GM12864 (cell line): ENCODE measurements at regions not wholly inside any gene's neighbourhood (a gene's known extent, or its start where the extent isn't known, plus 50 kb on each side); places are given as distances from the start of the nearest gene placed in this dataset.

Experiments used
- DNase-seq: peaks from one replicate; pipeline ENCODE4 v3.0.0-alpha.2; 2011; ENCODE audit warnings: low read depth
- H3K4me3 ChIP-seq: 2 replicates; pipeline ENCODE4 v1.5.1; 2011; ENCODE audit warnings: mild to moderate bottlenecking, low read depth, low read length, control low read depth
- TF ChIP-seq, protein P1 (sequence below): IDR thresholded peaks from 2 replicates; pipeline ENCODE4 v1.5.1; 2011; ENCODE audit warnings: low read depth, mild to moderate bottlenecking, moderate library complexity, low read length, control low read depth, inconsistent platforms; ENCODE audit errors: missing control alignments

GRCh38 chr21:24969068-24969467 lies 638.2 kb downstream of the MRPL39 start:
- no peak for DNase-seq
- no peak overlapping the region for H3K4me3 ChIP-seq
- TF ChIP-seq, protein P1, sequence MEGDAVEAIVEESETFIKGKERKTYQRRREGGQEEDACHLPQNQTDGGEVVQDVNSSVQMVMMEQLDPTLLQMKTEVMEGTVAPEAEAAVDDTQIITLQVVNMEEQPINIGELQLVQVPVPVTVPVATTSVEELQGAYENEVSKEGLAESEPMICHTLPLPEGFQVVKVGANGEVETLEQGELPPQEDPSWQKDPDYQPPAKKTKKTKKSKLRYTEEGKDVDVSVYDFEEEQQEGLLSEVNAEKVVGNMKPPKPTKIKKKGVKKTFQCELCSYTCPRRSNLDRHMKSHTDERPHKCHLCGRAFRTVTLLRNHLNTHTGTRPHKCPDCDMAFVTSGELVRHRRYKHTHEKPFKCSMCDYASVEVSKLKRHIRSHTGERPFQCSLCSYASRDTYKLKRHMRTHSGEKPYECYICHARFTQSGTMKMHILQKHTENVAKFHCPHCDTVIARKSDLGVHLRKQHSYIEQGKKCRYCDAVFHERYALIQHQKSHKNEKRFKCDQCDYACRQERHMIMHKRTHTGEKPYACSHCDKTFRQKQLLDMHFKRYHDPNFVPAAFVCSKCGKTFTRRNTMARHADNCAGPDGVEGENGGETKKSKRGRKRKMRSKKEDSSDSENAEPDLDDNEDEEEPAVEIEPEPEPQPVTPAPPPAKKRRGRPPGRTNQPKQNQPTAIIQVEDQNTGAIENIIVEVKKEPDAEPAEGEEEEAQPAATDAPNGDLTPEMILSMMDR: no peak

DNA sequence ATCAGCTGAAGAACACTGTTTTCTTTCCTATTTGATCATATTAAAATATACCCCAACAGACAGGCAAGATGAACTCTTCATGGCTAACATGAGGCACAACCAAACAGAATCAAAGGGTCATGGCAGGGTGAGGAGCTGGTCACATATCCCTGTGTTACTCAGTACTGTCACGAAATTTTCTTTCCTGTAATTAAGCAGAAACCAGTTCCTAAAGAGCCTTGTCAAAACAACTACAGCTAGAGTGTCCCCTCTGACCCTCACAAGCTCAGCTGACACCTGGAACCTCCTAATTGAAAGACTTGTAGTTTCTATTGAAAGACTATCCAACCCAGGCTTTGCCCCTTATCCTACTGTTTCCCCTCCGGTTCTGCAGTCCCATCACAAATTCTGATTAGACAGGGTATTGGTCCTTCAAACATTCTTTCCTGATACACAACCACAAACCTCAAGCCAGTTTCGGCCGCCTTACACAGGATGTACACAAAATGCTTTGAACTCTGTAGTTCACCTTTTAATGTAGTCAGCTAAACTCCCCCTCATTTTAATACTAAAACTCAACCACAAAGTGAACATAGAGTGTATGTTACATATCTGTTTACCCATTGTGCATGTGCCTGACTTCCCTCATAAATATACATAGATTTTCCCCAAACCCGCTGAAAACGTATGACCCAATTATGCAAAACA lies 651.9 kb downstream of the MRPL39 start:
- no peak overlapping the region for H3K4me3 ChIP-seq
- peak; percentile 36 for DNase-seq
- TF ChIP-seq, protein P1: no peak

- H3K4me3 ChIP-seq: no peak overlapping the region
- TF ChIP-seq, protein P1: no peak
- DNase-seq: no peak
Observed at GRCh38 chr21:24948186-24948585, 659.1 kb downstream of the MRPL39 start.

- no peak for DNase-seq
- TF ChIP-seq, protein P1: no peak
- H3K4me3 ChIP-seq: no peak overlapping the region
Observed at GRCh38 chr21:24945910-24946309, 661.4 kb downstream of the MRPL39 start.

DNA sequence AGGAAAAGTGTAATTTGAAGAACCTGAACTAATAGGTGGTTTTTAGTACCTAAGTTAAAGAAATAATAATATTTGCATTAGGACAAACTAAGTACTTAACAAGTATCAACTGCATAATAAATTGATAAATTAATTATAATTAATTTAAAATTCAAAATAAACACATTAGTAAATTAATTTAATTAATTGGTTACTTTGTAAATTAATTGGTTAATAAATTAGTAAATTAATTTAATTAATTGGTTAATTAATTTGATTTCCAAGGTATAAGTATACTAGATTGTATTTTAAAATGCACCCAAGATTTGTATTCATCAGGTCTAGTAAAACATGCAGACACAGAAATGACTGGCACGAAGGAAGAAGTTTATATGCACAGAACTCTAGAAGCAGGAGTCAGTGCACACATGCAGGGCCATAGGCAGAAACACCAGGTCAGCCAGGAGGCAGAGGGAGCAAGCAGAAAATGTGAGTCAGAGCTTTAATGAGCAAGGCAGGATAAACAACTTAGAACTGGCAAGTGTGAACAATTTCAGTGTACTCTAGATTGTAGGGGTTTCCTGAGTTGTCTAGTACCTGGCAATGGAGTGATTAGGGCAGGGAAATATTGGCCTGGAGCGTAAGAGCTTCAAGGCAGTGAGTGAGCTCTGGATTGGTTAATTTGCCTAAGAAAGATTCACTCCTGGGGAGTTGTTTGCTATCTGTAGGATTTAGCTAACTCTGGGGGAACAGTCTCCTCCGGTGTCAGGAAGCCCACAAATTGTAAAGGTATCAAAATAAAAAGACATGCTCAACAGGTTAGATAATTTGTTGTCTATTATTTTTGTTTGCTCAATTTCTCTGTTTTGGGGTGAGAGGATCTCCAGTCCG lies 665.7 kb downstream of the MRPL39 start:
- TF ChIP-seq, protein P1: no peak
- no peak for DNase-seq
- no peak overlapping the region for H3K4me3 ChIP-seq

GRCh38 chr21:24939291-24939690 lies 668.0 kb downstream of the MRPL39 start:
- H3K4me3 ChIP-seq: no peak overlapping the region
- TF ChIP-seq, protein P1: no peak
- DNase-seq: no peak
